ENCODE measurements at regions not wholly inside any gene's neighbourhood (a gene's known extent, or its start where the extent isn't known, plus 50 kb on each side); places are given as distances from the start of the nearest gene placed in this dataset.
A peak's percentile ranks its signal among the peaks of the same experiment; 100 is the strongest.

DNA sequence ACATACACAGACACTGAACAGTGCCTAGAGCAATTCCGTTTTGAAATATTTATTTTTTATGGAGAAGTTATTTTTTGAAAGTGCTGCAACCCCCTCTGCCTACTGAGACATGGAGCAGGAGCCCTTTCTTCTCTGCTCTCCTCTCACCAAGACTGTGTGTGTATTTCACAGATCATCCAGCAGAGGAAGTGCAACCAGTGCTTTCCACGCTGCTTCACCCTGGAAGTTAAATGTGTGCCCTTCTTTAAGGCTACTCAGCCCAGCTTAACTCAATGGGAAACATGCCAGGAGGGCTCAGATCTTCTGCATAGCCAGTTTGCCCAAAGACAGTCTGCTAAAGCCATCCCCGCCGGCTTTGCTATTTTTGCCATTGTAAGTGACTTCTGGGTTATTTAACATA, 606.3 kb downstream of the TLE1 start:
- no peaks in the 10 kb centered on the region for H4K20me1 ChIP-seq (ENCODE audit: insufficient read depth)
- H3K4me3 ChIP-seq, result no peak overlapping the region
- no peaks in the 10 kb centered on the region for H3F3A ChIP-seq (ENCODE audit: insufficient read depth, low read depth)
- CTCF ChIA-PET, result no interaction called here
- 0 out of 2 replicates have a peak, but pooled peaks cover 7% of the 10 kb centered on the region for H3K4me1 ChIP-seq (replicated peaks; ENCODE audit: insufficient read depth)
- H3K79me2 ChIP-seq (ENCODE audit: low read depth), result no peaks in the 10 kb centered on the region
- DNase-seq, result no peak
- H3K27ac ChIP-seq, result no peak overlapping the region
- intact Hi-C loops (cut with micrococcal nuclease; ENCODE audit: unreplicated experiment), result no loop called here
- BruUV-seq (replicated peaks), result no TSS peak
- H3K4me2 ChIP-seq, result no peak overlapping the region
- H3K36me3 ChIP-seq (ENCODE audit: low read depth), result no peaks in the 10 kb centered on the region
- H3K9me2 ChIP-seq (ENCODE audit: insufficient read depth), result no peaks in the 10 kb centered on the region
- H3K27me3 ChIP-seq (ENCODE audit: insufficient read depth, low read depth), result no peaks in the 10 kb centered on the region
- no peaks in the 10 kb centered on the region for H3K9me3 ChIP-seq (ENCODE audit: insufficient read depth, low read depth)
- TF ChIP-seq EZH2 (IDR thresholded peaks at IDR 0.05; ENCODE audit: low read depth), result no peak
- TF ChIP-seq, protein P1, sequence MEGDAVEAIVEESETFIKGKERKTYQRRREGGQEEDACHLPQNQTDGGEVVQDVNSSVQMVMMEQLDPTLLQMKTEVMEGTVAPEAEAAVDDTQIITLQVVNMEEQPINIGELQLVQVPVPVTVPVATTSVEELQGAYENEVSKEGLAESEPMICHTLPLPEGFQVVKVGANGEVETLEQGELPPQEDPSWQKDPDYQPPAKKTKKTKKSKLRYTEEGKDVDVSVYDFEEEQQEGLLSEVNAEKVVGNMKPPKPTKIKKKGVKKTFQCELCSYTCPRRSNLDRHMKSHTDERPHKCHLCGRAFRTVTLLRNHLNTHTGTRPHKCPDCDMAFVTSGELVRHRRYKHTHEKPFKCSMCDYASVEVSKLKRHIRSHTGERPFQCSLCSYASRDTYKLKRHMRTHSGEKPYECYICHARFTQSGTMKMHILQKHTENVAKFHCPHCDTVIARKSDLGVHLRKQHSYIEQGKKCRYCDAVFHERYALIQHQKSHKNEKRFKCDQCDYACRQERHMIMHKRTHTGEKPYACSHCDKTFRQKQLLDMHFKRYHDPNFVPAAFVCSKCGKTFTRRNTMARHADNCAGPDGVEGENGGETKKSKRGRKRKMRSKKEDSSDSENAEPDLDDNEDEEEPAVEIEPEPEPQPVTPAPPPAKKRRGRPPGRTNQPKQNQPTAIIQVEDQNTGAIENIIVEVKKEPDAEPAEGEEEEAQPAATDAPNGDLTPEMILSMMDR (conservative IDR thresholded peaks at IDR 0.05), result 0 out of 2 replicates have a peak, but pooled peaks have one; percentile 14
- POLR2A ChIA-PET (ENCODE audit: unreplicated experiment), result no interaction called here
- no peak overlapping the region for H2AFZ ChIP-seq

DNA sequence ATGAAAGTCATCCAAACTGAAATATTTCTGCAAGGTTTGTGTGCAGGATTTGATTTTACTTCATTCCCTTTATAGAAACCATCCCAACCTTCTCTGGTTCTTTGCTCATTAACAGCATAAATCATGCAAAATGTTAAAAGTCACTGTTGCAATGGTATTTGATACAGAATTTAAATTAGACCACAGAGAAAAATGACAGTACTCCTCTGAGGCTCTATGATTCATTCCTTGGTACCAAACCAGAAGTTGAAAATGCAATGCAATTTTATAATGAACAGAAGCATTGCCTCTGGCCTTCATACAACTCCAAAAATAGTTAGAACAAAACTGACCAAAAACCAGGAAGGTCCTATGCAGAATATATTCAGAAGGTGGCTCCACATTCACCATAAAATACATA, 607.1 kb downstream of the TLE1 start:
- no peaks in the 10 kb centered on the region for H3K9me3 ChIP-seq (ENCODE audit: insufficient read depth, low read depth)
- H3K9me2 ChIP-seq (ENCODE audit: insufficient read depth), result no peaks in the 10 kb centered on the region
- H3F3A ChIP-seq (ENCODE audit: insufficient read depth, low read depth), result no peaks in the 10 kb centered on the region
- H3K4me1 ChIP-seq (replicated peaks; ENCODE audit: insufficient read depth), result 0 out of 2 replicates have a peak, but pooled peaks cover 7% of the 10 kb centered on the region
- no peaks in the 10 kb centered on the region for H3K36me3 ChIP-seq (ENCODE audit: low read depth)
- BruUV-seq (replicated peaks), result no TSS peak
- H3K79me2 ChIP-seq (ENCODE audit: low read depth), result no peaks in the 10 kb centered on the region
- H3K27me3 ChIP-seq (ENCODE audit: insufficient read depth, low read depth), result no peaks in the 10 kb centered on the region
- no peak overlapping the region for H2AFZ ChIP-seq
- H3K4me3 ChIP-seq, result no peak overlapping the region
- no peak for DNase-seq
- TF ChIP-seq, protein P1 (conservative IDR thresholded peaks at IDR 0.05), result no peak
- TF ChIP-seq EZH2 (IDR thresholded peaks at IDR 0.05; ENCODE audit: low read depth), result no peak
- H3K4me2 ChIP-seq, result no peak overlapping the region
- ChIA-PET CTCF (no interaction called here), POLR2A (ENCODE audit: unreplicated experiment) (no interaction called here)
- no peaks in the 10 kb centered on the region for H4K20me1 ChIP-seq (ENCODE audit: insufficient read depth)
- intact Hi-C loops (cut with micrococcal nuclease; ENCODE audit: unreplicated experiment), result no loop called here
- H3K27ac ChIP-seq, result no peak overlapping the region

DNA sequence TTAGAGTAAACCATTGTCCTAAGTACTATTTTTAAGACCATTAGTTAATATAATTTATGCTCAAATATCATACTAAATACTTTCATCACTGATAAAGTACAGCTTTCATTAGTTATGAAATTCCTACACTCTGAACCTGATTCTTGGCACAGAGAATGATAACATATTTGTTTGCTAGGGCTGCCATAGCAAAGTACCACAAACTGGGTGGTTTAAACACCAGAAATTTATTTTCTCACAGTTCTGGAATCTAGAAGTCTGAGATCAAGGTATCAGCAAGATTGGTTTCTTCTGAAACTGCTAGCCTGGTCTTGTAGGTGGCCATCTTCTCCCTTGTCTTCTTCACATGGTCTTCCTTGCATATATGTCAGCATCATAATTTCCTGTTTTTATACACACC, 608.4 kb downstream of the TLE1 start:
- H3K9me3 ChIP-seq (ENCODE audit: insufficient read depth, low read depth), result no peaks in the 10 kb centered on the region
- H3K9me2 ChIP-seq (ENCODE audit: insufficient read depth), result no peaks in the 10 kb centered on the region
- no peak overlapping the region for H2AFZ ChIP-seq
- no peaks in the 10 kb centered on the region for H3K36me3 ChIP-seq (ENCODE audit: low read depth)
- DNase-seq, result no peak
- CTCF ChIA-PET, result no interaction called here
- H3F3A ChIP-seq (ENCODE audit: insufficient read depth, low read depth), result no peaks in the 10 kb centered on the region
- no peaks in the 10 kb centered on the region for H3K27me3 ChIP-seq (ENCODE audit: insufficient read depth, low read depth)
- H3K27ac ChIP-seq, result no peak overlapping the region
- H4K20me1 ChIP-seq (ENCODE audit: insufficient read depth), result no peaks in the 10 kb centered on the region
- POLR2A ChIA-PET (ENCODE audit: unreplicated experiment), result no interaction called here
- H3K79me2 ChIP-seq (ENCODE audit: low read depth), result no peaks in the 10 kb centered on the region
- TF ChIP-seq EZH2 (IDR thresholded peaks at IDR 0.05; ENCODE audit: low read depth), result no peak
- TF ChIP-seq, protein P1 (conservative IDR thresholded peaks at IDR 0.05), result no peak
- H3K4me3 ChIP-seq, result no peak overlapping the region
- no TSS peak for BruUV-seq (replicated peaks)
- H3K4me2 ChIP-seq, result no peak overlapping the region
- H3K4me1 ChIP-seq (replicated peaks; ENCODE audit: insufficient read depth), result 0 out of 2 replicates have a peak, but pooled peaks cover 7% of the 10 kb centered on the region
- intact Hi-C loops (cut with micrococcal nuclease; ENCODE audit: unreplicated experiment), result no loop called here
